ENCODE measurements at regions not wholly inside any gene's neighbourhood (a gene's known extent, or its start where the extent isn't known, plus 50 kb on each side); places are given as distances from the start of the nearest gene placed in this dataset.

- TF ChIP-seq, protein P1, sequence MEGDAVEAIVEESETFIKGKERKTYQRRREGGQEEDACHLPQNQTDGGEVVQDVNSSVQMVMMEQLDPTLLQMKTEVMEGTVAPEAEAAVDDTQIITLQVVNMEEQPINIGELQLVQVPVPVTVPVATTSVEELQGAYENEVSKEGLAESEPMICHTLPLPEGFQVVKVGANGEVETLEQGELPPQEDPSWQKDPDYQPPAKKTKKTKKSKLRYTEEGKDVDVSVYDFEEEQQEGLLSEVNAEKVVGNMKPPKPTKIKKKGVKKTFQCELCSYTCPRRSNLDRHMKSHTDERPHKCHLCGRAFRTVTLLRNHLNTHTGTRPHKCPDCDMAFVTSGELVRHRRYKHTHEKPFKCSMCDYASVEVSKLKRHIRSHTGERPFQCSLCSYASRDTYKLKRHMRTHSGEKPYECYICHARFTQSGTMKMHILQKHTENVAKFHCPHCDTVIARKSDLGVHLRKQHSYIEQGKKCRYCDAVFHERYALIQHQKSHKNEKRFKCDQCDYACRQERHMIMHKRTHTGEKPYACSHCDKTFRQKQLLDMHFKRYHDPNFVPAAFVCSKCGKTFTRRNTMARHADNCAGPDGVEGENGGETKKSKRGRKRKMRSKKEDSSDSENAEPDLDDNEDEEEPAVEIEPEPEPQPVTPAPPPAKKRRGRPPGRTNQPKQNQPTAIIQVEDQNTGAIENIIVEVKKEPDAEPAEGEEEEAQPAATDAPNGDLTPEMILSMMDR (IDR thresholded peaks at IDR 0.05) = no peak
- TF ChIP-seq POLR2AphosphoS5 (IDR thresholded peaks at IDR 0.05; ENCODE audit: low read depth, low read length) (no peak), SIN3A (IDR thresholded peaks at IDR 0.05; ENCODE audit: borderline replicate concordance, insufficient read depth, low read depth, low read length) (no peak)
- TF ChIP-seq, protein P2, sequence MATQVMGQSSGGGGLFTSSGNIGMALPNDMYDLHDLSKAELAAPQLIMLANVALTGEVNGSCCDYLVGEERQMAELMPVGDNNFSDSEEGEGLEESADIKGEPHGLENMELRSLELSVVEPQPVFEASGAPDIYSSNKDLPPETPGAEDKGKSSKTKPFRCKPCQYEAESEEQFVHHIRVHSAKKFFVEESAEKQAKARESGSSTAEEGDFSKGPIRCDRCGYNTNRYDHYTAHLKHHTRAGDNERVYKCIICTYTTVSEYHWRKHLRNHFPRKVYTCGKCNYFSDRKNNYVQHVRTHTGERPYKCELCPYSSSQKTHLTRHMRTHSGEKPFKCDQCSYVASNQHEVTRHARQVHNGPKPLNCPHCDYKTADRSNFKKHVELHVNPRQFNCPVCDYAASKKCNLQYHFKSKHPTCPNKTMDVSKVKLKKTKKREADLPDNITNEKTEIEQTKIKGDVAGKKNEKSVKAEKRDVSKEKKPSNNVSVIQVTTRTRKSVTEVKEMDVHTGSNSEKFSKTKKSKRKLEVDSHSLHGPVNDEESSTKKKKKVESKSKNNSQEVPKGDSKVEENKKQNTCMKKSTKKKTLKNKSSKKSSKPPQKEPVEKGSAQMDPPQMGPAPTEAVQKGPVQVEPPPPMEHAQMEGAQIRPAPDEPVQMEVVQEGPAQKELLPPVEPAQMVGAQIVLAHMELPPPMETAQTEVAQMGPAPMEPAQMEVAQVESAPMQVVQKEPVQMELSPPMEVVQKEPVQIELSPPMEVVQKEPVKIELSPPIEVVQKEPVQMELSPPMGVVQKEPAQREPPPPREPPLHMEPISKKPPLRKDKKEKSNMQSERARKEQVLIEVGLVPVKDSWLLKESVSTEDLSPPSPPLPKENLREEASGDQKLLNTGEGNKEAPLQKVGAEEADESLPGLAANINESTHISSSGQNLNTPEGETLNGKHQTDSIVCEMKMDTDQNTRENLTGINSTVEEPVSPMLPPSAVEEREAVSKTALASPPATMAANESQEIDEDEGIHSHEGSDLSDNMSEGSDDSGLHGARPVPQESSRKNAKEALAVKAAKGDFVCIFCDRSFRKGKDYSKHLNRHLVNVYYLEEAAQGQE (IDR thresholded peaks at IDR 0.05; ENCODE audit: insufficient read depth in 1 of 2, low read depth in 2 of 2, low read length in 1 of 2) = no peak
Observed at GRCh38 chr4:137194670-137195069, 337.6 kb downstream of the PCDH18 start.

All from Panc1 (cell line).